Activated B cell treated with CpG ODN at 0.5 μM for 24 hours (primary cell): ENCODE measurements at regions not wholly inside any gene's neighbourhood (a gene's known extent, or its start where the extent isn't known, plus 50 kb on each side); places are given as distances from the start of the nearest gene placed in this dataset.

Source experiments
- ATAC-seq: fragments of 200-7000 bp; cut with Tn5 transposase; one replicate; pipeline ENCODE4 v1.10.0; 2021; ENCODE audit warnings: low read depth, mild to moderate bottlenecking, moderate library complexity
- CTCF ChIA-PET: fragments of 350-600 bp; sonication (Branson Sonifier 250); formaldehyde crosslinking; loops from one replicate; lab custom pipeline; 2021; ENCODE audit warnings: antibody characterized with exemption; lab: Charles Lee
- POLR2A ChIA-PET: fragments of 350-600 bp; sonication (Branson Sonifier 250); formaldehyde crosslinking; loops from one replicate; lab custom pipeline; 2021; ENCODE audit warnings: antibody characterized with exemption; lab: Charles Lee
- DNase-seq: peaks from one replicate; pipeline ENCODE4 v3.0.0; 2022
- H3K27ac Mint-ChIP-seq: one replicate; pipeline ENCODE4 v1.8.0; 2020; ENCODE audit warnings: mixed read lengths
- H3K27me3 Mint-ChIP-seq: one replicate; pipeline ENCODE4 v1.8.0; 2021; ENCODE audit warnings: mixed read lengths
- H3K36me3 Mint-ChIP-seq: one replicate; pipeline ENCODE4 v1.8.0; 2021; ENCODE audit warnings: low read depth, mixed read lengths
- H3K4me1 Mint-ChIP-seq: one replicate; pipeline ENCODE4 v1.8.0; 2021; ENCODE audit warnings: mixed read lengths
- H3K4me3 Mint-ChIP-seq: one replicate; pipeline ENCODE4 v1.8.0; 2020; ENCODE audit warnings: mild to moderate bottlenecking, mixed read lengths
- H3K9me3 Mint-ChIP-seq: one replicate; pipeline ENCODE4 v1.8.0; 2020; ENCODE audit warnings: mixed read lengths
- intact Hi-C: fragments of 100-400 bp; cut with micrococcal nuclease; formaldehyde crosslinking; loops from one replicate; pipeline ENCODE4 v1.15.1; 2024
- TF ChIP-seq, protein P1 (sequence below): fragments of 200-600 bp; IDR thresholded peaks from one replicate; pipeline ENCODE4 v1.8.0; 2022; ENCODE audit warnings: antibody characterized with exemption, mild to moderate bottlenecking

DNA sequence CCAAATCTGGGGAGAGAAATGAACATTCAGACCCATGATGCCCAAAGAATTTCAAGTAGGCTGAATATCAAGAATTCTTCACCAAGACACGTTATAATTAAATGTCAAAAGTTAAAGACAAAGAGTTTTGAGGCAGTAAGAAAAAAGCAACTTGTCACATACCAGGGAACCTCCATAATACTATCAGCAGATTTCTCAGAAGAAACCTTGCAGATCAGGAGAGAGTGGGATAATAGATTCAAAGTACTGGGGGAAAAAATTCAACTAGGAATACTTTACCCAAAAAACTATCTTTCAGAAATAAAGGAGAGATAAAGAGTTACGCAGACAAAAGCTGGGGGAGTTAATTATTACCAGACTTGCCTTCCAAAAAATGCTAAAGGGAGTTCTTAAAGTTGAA, 516.0 kb downstream of the CETN3 start:
- peaks cover 2% of the 10 kb centered on the region for H3K27me3 Mint-ChIP-seq
- peaks cover 5% of the 10 kb centered on the region for H3K36me3 Mint-ChIP-seq
- ChIA-PET CTCF (no interaction called here), POLR2A (no interaction called here)
- TF ChIP-seq, protein P1, sequence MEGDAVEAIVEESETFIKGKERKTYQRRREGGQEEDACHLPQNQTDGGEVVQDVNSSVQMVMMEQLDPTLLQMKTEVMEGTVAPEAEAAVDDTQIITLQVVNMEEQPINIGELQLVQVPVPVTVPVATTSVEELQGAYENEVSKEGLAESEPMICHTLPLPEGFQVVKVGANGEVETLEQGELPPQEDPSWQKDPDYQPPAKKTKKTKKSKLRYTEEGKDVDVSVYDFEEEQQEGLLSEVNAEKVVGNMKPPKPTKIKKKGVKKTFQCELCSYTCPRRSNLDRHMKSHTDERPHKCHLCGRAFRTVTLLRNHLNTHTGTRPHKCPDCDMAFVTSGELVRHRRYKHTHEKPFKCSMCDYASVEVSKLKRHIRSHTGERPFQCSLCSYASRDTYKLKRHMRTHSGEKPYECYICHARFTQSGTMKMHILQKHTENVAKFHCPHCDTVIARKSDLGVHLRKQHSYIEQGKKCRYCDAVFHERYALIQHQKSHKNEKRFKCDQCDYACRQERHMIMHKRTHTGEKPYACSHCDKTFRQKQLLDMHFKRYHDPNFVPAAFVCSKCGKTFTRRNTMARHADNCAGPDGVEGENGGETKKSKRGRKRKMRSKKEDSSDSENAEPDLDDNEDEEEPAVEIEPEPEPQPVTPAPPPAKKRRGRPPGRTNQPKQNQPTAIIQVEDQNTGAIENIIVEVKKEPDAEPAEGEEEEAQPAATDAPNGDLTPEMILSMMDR: no peak
- DNase-seq: no peak
- peaks cover 29% of the 10 kb centered on the region for H3K9me3 Mint-ChIP-seq
- ATAC-seq: no peak
- H3K4me3 Mint-ChIP-seq: no peak overlapping the region
- intact Hi-C loops: no loop called here
- H3K27ac Mint-ChIP-seq: no peak overlapping the region
- no peaks in the 10 kb centered on the region for H3K4me1 Mint-ChIP-seq

DNA sequence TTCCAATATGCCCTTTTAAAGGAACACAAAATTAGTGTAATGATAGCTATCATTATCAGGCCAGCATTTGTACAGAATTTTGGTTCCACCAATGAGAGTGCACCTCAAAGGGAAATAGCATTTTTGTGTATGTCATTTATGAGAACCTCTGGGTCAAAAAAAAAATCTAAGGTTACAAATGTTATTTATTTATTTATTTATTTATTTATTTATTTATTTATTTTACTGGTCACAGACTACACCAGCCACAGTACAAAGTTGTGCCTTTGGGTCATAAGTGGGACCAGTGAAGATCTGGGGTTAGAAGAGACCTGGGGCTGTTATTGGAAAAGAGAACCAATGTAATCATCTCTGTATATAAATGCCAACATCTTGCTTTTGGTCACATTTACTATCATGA, 523.9 kb downstream of the CETN3 start:
- H3K9me3 Mint-ChIP-seq: peaks cover 3% of the 10 kb centered on the region

GRCh38 chr5:89883967-89884366, 525.6 kb downstream of the CETN3 start:
- ChIA-PET CTCF (no interaction called here), POLR2A (no interaction called here)
- no peaks in the 10 kb centered on the region for H3K36me3 Mint-ChIP-seq
- ATAC-seq (no peak), DNase-seq (no peak)
- TF ChIP-seq, protein P1: no peak
- H3K27ac Mint-ChIP-seq: no peak overlapping the region
- peaks cover 3% of the 10 kb centered on the region for H3K9me3 Mint-ChIP-seq
- peaks cover 12% of the 10 kb centered on the region for H3K4me1 Mint-ChIP-seq
- no peaks in the 10 kb centered on the region for H3K27me3 Mint-ChIP-seq
- intact Hi-C loops: no loop called here
- H3K4me3 Mint-ChIP-seq: no peak overlapping the region

More for the DNA sequence above, 523.9 kb downstream of the CETN3 start:
- no peak overlapping the region for H3K4me3 Mint-ChIP-seq
- ChIA-PET CTCF (no interaction called here), POLR2A (no interaction called here)
- no peaks in the 10 kb centered on the region for H3K27me3 Mint-ChIP-seq
- H3K4me1 Mint-ChIP-seq: peaks cover 12% of the 10 kb centered on the region
- no peak overlapping the region for H3K27ac Mint-ChIP-seq
- no peak for DNase-seq
- intact Hi-C loops: no loop called here
- H3K36me3 Mint-ChIP-seq: no peaks in the 10 kb centered on the region
- ATAC-seq: no peak
- TF ChIP-seq, protein P1: no peak

GRCh38 chr5:89878140-89879132, 531.1 kb downstream of the CETN3 start:
- ATAC-seq (no peak), DNase-seq (no peak)
- Mint-ChIP-seq H3K36me3 (no peaks in the 10 kb centered on the region), H3K9me3 (peaks cover 5% of the 10 kb centered on the region), H3K27ac (no peak overlapping the region), H3K4me3 (no peak overlapping the region), H3K4me1 (no peaks in the 10 kb centered on the region), H3K27me3 (no peaks in the 10 kb centered on the region)
- TF ChIP-seq, protein P1: no peak
- POLR2A ChIA-PET: interaction anchor here (0.6 kb wide), 1 partner anchor 804 kb away, joined by 7 read pairs; no protein-coding TSS in a partner anchor
- CTCF ChIA-PET: no interaction called here
- intact Hi-C loops: no loop called here

- POLR2A ChIA-PET: no interaction called here
- Mint-ChIP-seq H3K36me3 (no peaks in the 10 kb centered on the region), H3K4me1 (peaks cover 6% of the 10 kb centered on the region), H3K9me3 (peaks cover 2% of the 10 kb centered on the region), H3K4me3 (no peak overlapping the region), H3K27ac (no peak overlapping the region), H3K27me3 (no peaks in the 10 kb centered on the region)
- CTCF ChIA-PET: no interaction called here
- DNase-seq: no peak
- TF ChIP-seq, protein P1: no peak
- intact Hi-C loops: no loop called here
- ATAC-seq: no peak
Measured at GRCh38 chr5:89871906-89872305, 537.6 kb downstream of the CETN3 start.
